GM12875 (cell line): ENCODE measurements at regions not wholly inside any gene's neighbourhood (a gene's known extent, or its start where the extent isn't known, plus 50 kb on each side); places are given as distances from the start of the nearest gene placed in this dataset.

ENCODE experiments used
- H3K4me3 ChIP-seq: one replicate; pipeline ENCODE4 v1.5.1; 2011; ENCODE audit warnings: low read depth, low read length, control low read depth
- TF ChIP-seq, protein P1 (sequence below): IDR thresholded peaks from 2 replicates; pipeline ENCODE4 v1.5.1; 2011; ENCODE audit warnings: low read depth, mild to moderate bottlenecking, control low read depth, inconsistent platforms, low read length, moderate library complexity, borderline replicate concordance; ENCODE audit not compliant: insufficient read depth

DNA sequence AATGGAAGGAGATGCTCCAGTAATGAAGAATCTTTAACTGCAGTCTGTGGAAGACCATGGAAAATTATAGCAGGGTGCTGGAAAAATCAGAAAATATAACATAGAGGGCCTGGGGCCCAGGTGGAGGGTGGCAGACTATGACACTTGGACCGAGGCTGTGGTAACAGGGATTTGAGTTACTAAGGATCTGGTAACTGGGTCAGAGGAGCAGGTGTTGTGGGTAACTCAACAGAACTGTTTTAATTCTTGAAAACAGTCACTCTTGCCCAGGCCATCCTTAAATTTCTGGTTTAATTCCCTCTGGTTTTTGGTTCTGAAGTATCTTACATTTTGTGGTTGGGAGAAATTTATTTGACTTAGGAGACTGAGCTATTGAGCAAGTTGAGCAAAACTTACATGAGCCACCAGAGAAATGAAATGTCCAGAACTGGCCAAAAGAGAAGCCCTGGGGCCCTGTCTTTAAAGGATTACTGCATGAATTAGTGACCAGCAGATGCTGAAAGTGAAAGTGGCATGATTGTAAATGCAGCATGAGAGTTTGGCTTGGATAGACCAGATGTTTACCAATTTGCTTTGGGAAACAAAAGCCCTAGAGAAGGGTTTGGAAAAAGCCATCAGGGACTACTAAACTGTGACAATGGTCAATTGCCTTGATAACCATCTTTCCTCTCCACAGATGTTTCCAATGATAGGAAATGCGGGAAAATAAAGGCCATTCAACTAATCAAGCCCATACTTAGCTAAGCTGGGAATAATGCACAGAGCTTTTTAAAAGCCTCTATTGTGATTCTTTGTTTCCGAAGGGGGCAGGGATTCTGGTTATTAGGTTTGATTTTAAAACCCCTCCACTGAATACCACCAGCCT lies 374.9 kb upstream of the TGFBR2 start:
- TF ChIP-seq, protein P1, sequence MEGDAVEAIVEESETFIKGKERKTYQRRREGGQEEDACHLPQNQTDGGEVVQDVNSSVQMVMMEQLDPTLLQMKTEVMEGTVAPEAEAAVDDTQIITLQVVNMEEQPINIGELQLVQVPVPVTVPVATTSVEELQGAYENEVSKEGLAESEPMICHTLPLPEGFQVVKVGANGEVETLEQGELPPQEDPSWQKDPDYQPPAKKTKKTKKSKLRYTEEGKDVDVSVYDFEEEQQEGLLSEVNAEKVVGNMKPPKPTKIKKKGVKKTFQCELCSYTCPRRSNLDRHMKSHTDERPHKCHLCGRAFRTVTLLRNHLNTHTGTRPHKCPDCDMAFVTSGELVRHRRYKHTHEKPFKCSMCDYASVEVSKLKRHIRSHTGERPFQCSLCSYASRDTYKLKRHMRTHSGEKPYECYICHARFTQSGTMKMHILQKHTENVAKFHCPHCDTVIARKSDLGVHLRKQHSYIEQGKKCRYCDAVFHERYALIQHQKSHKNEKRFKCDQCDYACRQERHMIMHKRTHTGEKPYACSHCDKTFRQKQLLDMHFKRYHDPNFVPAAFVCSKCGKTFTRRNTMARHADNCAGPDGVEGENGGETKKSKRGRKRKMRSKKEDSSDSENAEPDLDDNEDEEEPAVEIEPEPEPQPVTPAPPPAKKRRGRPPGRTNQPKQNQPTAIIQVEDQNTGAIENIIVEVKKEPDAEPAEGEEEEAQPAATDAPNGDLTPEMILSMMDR: no peak
- H3K4me3 ChIP-seq: no peak overlapping the region

DNA sequence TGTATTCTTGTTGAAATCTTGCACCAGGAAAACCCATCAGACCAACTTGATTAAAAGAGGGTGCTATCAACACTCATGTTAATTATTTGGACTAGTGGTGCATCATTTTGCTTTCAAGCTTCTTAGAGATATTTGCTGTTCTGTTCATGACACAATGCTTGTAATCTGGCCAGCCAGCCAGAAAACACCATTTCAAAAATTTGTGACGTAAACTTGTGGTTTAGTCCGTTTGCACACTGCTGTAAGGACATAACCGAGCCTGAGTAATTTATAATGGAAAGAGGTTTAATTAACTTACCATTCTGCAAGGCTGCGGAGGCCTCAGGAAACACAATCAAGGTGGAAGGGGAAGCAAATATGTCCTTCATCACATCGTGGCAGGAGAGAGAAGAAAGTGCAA lies 374.3 kb upstream of the TGFBR2 start:
- TF ChIP-seq, protein P1: no peak
- no peak overlapping the region for H3K4me3 ChIP-seq

GRCh38 chr3:30233913-30234646 lies 372.3 kb upstream of the TGFBR2 start:
- TF ChIP-seq, protein P1: no peak

GRCh38 chr3:30236011-30236410 lies 370.4 kb upstream of the TGFBR2 start:
- TF ChIP-seq, protein P1: no peak
- H3K4me3 ChIP-seq: no peak overlapping the region

More at GRCh38 chr3:30233913-30234646, 372.3 kb upstream of the TGFBR2 start:
- H3K4me3 ChIP-seq: no peak overlapping the region

GRCh38 chr3:30241721-30242120 lies 364.7 kb upstream of the TGFBR2 start:
- TF ChIP-seq, protein P1: no peak
- no peak overlapping the region for H3K4me3 ChIP-seq

GRCh38 chr3:30245858-30246622 lies 360.4 kb upstream of the TGFBR2 start:
- H3K4me3 ChIP-seq: no peak overlapping the region
- TF ChIP-seq, protein P1: no peak
